ENCODE measurements at regions not wholly inside any gene's neighbourhood (a gene's known extent, or its start where the extent isn't known, plus 50 kb on each side); places are given as distances from the start of the nearest gene placed in this dataset.

DNA sequence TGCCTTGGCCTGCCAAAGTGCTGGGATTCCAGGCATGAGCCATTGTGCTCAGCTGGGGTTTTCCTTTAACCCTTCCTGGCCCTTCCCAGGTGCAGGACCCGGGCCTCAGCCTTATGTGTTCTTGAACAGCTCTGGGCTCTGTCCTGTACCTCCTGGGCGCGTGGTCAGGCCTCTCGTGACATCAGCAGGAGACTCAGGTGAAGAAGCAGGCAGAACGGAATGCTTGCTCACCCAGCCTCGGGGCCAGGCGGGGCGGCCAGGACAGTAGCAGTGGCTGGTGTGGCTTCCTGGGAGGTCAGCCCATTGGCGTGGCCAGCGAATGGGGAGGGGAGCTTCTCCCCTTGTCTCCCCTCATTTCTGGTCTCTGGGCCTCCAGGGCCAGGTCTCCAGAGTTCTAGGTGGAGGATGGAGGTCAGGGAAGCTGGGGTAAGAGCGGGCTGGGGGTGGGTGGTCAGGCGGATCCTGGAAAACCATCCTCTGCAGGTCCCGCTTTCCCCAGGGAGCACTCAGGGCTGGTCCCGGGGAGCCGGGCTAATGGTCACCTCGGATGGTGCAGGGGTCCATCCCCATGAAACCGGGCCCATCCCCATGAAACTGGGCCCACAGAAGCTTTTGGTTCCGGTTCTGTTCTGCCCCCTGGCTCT lies 281.5 kb downstream of the SEC14L1 start:
- no peak for DNase-seq

DNA sequence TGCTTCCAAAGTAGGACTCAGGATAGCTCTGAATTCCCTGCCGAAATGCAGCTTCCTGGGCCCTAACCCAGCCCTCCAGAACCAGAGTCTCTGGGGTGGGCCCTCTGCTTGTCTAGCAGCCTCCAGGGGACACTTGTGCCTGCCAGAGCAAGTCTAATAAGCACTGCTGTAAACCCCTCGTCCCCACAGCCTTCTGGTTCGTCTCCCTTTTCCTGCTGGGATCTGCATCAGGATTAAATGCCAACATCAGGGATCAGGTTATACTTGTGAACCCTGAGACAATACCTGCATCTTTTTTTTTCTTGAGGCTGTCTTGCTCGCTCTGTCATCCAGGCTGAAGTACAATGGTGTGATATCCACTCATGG lies 282.0 kb downstream of the SEC14L1 start:
- no peak for DNase-seq

DNA sequence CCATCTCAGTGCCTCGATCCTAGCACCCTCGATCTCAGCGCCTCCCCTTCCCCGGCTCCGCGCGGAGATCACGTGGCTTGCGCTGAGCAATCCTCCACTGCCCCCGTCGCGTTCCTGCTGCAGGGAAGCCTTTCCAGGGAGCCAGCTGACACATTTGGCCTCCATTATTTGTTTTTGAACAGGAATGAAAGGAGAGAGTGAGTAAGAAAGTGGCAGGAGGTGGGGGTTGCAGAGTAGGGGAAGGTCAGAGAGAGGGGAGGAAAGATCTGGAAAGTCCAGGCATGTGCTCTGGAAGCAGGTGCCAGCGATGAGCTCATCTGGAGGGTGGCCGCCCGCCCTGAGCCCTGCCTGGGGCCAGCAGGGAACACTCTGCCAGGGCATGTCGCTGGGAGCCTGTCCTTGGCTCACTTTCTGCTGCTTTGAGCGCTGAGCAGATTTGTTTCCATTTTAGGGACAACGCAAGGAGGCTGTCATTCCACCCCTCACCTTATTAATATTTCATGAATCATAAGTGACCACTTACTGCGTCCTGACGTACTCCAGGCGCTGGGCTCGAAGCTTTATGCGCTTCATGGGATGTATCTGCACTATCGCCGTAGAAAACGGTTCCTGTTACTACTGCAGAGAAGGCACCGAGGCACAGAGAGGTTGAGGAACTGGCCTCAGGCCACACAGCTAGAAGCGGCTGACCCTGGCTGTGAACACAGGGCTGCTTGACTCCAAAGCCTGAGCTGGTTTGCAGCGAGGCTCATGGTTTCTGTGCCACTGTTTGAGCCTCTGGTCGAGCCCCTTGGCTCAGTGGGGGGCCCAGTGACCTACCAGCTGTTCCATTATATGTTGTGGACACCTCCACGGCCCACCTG lies 283.1 kb downstream of the SEC14L1 start:
- peak; percentile 10 for DNase-seq

DNA sequence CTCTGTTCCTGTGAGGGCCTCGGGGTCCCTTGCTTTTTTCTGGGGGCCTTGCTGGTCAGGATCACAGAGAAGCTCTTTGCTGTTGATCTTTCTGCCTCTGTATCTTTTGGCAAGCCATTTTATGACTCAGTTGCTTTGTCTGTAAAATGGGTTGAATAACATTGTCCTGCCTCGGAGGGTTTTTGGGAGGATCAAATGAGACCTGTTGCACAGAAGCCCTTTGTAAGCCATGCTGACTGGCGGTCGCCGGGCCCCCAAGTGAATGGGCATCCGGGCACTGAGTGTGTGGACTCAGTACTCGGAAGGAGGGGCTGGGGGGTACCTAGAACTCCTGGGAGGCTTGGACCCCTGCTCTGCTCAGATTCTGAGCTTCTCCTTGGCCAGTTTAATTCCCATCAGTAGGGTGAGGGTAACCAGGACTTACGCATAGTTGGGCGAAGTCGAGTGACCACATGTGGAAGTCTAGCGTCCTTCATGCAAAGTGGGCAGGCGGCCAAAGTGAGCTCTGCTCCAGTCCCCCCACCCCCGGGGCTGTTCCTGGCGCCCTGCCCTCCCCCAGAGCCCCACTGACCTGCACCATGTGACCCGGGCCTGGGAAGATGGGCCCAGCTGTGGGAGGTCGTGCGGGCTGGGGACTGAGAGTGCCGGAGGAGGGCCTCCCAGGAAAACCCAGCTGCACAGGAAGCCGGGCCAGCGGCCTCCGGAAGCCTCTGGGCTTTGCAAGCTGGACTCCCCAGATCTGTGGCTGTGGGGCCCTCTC lies 284.0 kb downstream of the SEC14L1 start:
- no peak for DNase-seq

DNA sequence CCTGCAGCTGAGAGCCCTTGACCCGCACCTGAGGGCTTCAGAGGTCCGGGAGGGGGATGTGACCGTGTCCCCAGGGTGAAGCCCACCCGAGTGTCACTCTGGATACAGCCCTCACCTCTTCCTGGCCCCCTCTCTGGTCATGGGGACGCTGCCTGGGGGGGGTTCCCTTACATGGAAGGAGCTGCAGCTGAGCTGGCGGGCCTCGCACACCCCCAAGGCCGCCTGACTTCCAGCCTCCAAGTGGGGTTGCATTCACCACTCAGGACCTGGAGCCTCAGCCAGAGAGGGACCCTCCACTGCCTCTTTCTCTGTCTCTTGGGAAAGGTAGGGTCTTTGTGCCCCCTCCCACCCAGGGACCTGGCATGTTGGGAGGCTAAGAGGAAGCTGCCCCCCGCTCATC lies 284.6 kb downstream of the SEC14L1 start:
- DNase-seq: no peak

DNA sequence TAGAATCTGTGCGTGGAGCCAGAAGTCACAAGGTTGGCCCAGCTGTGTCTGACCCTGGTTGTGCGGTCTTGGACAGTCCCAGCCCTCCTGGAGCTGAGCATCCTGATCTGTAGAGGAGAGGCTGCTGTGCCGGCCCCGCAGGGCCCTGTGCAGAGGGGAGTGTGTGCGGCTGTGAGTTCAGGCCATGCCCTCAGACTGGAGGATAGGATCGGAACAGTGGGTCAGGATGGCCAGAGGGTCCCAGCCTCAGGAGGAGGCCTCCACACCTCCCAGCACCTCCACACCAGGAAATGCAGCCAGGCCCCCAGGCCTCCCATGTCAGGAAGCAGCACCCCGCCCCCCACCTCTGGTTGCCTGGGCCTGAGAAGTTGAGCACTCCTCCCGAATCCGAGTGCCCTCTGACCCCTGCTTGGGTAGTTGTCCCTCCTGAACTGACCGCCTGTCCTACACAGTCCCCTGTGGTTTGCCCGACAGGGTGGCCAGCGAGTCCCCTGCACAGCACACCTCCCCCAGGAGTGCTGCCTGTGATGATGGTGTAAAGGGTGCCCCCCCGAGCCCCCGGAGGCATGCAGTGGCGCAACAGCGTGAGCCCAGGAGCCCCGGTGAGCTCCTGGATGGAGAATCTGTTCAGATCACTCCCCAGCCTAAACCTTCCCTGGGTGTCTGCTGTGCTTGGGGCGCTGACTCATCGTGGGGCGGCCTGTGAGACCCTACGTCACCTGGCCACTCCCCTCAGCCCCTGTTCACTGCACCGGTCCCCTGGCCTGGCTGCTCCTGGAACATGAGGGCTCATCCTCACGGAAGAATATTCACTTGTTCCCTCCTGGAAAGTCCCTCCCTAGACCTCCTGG lies 285.2 kb downstream of the SEC14L1 start:
- DNase-seq: no peak

DNA sequence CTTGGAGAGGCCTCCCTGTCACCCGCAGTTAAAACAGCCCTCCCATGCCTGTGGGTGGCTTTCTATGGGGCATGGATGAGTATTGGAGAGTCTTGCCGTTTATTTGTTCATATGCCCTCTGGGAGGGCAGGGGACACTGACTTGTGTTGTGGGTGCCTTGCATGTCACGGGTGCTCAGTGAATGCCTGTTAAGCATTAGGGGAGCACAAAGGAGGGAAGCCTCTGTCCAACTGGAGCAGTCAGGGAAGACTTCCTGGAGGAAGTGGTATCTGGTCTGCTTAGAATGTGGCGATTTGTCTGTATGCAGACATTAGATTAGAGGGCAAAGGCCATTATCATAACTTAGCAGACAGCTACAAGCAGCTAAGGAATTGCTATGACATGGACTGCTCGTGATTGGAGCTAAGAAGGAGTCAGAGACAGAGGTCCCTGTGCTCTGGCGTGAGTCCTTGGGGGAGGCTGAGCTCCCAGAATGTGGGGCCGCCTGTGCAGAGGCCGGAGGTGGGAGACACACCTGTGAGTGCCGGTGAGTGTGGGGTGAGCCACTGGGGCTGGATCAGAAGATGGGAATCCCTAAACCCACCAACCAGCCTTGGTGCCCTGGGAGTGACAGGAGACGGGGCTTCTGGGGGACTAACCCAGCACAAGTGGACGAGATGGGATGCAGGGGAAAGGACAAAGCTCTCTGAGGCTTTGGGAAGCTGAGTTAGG lies 286.1 kb downstream of the SEC14L1 start:
- no peak for DNase-seq

DNA sequence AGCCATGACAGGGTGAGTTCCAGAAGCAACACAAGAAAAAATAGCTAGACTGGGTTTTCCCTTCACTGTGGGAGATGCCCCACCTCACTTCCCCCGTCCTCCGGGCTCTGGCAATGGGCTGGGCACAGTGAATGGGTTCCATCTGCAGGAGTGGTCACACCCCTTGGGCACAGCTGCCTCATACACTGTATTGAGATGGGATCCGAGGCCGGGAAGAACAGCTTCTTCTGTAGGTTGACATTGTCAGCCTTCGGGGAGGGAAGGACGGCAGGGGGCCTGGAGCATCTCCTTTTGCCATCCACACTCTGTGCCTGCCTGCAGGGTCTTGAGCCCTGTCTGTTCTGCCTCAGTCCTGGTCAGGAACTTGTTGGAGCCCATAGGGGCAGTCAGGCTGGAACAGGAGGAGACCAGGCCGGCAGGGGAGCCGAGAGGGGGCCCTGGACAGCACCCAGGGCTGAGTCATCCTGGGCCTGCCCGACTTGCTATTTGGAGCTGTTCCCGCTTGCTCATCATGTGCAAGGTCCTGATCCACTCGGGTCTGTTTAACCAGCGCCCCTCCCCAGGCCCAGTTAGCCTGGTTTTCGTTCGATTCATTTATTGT lies 286.7 kb downstream of the SEC14L1 start:
- no peak for DNase-seq

DNA sequence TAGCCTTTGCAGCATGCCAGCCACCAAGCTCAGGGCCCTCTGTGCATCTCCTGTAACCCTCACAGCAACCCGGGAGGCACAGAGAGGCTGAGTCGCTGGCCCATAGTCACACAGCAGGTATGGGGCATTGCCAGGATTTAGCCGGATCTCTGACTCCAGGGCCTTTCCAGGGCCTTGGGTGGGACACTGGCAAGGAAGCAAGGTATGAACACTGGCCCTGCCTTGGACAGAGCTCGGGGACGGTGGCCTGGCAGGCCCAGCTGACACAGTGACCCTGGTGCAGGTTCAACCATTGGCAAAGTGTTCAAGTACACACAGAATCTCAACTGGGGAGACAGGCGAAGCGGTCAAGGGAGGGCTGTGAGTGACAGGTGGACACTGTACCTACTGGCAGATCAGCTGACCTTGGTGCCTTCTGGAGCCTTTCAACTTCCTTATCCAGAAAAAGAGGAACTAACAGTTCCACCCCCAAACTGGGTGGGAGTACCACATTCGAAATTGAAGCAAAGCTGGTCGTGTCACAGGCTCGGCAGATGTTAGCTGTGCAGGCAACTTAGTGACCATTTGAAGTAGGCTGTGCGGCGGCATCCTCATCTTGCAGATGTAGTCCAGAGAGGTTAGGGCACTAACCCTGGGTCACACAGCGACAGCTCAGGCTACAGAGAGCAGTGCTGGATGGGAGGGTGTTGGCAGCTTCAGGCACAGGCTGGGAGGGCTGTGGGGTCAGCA lies 287.4 kb downstream of the SEC14L1 start:
- DNase-seq: no peak

DNA sequence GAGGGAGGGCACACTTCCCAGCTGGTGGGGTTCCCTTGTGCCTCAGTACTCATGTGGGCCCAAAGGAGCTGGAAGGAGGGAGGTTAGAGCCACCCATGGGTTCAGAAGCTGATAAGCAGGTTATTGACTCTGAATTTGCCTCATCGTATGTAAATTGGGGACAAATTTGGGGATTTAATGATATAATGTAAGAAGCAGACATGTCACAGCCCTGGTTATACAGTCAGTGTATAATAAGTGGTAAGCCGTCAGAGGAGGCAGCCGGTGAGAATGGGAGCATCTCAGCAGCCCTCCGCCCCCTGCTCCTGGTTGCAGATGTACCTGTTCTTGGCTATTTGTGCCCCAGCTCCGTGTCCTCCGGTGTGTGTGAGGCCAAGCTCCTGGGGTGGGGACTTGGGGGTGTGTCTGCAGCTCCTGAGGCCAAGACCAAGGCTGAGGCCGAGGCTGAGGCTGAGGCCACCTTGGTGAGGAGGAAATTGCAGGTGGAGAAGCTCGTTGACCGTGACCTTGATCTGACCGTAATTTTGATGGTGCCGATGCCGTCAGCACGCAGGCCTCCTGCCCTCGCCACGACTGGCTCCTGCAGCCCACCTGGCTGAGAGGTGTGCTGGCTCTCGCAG lies 288.1 kb downstream of the SEC14L1 start:
- no peak for DNase-seq

DNA sequence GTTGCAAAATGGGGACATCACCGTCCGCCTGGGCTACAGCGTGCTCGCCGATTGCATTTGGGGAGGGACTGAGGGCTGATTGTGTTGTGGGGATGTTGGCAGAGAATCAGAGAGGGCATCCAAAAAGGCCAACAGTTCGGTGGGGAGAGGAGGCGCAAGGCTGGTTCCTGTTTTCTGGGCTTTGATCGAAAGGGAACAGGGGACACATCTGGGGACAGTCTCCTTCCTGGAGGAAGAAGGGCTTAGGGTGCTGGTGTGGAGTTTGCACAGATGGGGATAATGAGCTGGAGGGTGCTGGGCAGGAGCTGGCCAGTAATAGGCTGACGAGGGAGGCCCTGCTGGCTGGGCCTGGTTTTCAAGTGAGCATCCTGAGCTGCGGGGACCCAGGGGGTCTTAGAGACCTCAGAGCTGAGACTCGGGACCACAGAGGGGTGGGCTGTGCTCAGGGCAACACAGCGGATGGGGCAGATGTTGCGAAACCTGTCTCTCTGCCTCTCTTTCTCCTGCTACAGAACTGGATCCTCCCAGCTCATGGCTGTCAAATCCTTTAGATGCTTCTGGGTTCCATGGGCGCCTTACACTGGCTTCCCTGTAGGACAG lies 288.7 kb downstream of the SEC14L1 start:
- DNase-seq: no peak

DNA sequence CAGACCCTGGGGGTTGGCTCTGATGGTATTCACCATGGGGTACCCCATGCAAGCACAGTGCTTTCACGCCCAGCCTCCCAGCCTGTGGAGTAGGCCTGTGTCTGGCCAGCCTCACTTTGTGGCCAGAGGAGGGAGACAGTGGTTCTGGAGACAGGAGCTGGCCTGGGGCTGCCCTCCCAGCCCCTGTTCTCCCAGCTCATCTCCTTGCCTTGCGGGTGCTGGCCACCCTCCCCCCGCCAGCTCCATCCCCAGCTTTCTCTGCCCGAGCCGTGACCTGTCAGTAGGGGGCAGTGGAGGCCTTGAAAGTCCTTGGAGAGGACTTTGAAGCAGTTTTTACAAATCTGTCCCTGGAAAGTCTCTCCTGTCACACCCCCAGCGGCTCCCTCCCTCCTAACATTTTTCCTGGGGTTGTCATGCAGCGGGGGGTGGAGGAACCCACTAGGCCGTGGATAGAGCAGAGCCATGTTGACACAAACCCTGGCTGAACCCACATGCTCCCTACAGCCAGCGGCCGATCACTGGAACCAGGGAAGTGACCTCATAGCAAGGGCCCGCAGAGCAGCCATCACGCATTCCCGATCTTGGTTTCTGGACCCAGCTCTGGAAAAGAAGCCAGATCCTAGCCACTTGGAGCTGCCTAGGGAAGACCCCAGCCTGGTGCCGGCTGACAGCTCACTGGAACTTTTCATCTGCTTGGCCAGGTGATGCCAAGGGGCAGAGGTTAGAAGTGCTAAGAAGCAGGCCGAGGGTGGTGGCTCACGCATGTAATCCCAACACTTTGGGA lies 289.4 kb downstream of the SEC14L1 start:
- peak; percentile 29 for DNase-seq

DNA sequence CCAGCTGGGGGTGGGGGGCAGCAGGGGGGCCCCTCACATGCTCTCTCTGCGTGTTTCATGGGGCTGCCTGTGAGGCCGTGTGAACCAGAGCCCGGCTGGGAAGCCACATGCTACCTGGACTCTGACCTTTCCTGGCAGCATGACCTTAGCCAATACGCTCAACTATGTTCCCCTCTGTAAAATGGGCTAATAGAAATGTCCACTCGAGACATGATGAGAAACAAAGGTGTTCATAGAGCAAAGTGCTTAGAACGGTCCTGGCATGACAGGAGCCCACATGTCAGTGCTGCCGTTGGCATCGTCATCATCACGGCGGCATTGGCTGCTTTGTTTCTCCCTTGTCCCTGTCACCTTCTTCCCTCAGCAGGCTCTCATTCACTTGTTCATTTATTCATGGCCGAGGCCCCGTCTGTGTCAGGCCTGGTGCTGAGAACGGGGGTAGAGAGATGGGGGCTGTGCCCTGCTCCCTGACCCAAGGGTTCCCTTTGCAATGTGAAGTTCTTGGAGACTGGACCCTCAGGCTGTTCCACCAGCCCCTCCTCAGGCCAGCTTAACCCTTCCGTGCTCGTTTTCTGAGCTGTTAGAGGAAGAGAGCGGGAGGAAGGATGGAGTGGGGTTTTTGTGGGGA lies 291.4 kb downstream of the SEC14L1 start:
- DNase-seq: no peak

DNA sequence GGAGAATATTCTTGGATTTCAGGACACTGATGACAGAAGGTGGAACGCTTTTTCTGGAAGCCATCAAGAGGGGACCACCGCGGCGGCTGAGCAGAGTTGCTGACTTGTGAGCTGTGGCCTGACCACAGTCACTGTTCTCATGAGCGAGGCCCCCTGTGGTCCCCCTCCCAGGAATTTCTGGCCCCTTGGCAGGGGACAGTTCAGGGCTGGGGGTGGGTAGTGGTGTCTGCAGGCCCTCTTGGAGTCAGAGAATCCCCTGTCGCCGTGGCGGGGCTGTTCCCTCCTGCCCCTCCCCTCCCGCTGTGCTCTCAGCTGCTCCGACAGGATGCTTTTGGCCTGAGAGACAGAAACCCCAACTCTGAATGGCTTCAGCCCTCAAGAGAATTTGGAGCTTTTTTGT lies 292.0 kb downstream of the SEC14L1 start:
- no peak for DNase-seq

DNA sequence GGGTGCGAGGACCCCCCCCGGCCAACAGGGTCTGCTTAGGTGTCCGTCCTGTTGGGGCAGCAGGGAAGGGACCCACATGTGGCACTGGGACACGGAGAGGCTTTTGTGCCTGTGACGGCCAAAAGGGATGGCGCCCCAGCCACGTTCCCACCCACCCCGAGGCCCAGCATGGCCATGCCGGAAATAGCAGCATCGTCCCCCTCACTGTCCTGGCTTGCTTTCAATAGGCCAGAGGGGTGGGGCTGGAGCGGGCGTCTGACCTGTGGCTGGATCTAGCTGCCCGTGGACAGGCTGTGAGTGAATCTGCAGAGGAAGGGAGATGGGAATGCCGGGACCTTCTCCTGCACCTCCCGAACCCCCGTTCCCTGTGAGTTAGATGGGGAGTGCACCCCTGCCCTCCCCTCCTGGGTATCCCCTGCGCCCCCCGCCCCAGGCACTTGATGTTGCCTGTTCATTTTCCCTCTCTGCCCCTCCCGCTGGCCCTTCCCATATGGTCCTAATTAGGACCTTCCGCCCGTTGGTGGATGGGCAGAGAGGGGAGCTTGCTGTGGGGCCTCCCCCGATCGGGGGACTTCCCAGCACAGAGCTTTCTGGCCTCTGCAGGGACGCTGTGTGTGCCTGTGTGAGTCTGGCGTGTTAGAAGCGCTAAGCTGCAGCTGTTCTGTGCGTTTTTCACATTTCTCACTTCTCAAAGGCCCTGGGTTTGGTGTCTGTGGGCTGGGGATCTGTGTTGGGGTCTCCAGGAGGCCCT lies 292.8 kb downstream of the SEC14L1 start:
- no peak for DNase-seq

DNA sequence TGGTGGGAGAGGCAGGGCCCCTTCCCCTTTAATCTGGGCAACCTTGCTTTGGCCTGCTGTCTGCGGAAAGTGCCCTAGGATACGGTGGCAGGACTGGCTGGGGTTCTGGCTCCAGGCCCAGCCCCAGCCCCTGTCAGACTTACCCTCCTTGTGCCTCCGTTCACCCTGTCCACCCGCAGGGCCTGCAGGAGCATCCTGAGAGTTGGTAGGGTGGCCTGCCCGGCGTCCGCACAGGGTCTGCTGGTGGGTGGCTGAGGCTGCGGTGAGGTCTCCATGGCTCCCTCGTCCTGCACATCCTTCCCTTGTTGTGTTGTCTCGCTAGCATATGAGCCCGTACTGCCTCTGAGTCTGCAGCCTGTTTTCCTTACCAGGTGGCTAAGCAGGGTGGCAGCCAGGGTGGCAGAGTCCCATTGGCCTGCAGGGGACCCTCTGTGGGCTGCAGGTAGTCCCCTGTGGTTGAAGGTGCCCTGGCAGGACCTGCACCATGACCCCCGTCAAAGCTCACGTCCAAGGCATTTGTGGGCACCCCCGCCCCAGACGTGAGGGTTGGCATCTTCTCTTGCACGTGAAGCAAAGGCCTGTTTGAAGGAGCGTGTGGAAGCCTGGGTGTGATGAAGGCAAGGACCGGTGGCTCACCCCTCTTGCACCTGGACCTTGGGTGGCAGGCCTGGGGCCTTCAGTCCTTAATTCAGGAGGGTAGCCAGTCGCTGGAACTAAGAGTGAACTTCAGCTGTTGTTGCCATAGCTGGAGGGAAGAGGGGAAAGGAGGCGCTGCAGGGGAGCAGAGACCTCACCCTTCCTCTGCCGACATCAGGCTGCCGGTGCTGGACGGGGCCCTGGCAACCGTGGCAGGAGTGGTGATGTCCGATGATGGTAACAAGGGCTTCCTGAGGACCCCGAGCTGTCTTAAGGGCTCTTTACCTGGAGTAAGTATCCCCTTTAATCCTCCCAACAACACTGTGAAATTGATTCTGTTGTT lies 293.7 kb downstream of the SEC14L1 start:
- DNase-seq: no peak

All from NCI-H2029 (cell line).